GM21447 (cell line): ENCODE measurements at regions not wholly inside any gene's neighbourhood (a gene's known extent, or its start where the extent isn't known, plus 50 kb on each side); places are given as distances from the start of the nearest gene placed in this dataset.

Source experiments
- ATAC-seq: cut with Tn5 transposase; IDR thresholded peaks from one replicate; pipeline ENCODE4 v1.9.1; 2021; ENCODE audit not compliant: unreplicated experiment

DNA sequence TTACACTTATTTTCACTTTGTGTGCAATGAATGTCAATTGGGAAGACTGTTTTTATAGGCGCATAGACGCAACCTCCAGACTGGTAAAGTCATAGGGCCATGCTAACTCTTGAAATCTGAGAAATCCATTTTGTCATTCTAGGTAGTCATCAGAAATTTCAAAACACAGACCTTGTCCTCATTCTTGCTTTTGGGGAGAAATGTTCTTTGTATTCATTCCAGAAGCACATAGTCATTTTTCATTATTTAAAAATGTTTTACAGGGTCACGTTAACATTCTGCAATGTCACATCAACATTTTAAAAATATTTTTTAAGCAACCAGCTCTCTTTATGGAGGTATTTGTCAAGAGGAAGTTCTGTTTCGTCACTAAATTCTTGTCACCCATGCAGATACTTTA lies 898.4 kb downstream of the PDCD6IP start:
- no peak for ATAC-seq

DNA sequence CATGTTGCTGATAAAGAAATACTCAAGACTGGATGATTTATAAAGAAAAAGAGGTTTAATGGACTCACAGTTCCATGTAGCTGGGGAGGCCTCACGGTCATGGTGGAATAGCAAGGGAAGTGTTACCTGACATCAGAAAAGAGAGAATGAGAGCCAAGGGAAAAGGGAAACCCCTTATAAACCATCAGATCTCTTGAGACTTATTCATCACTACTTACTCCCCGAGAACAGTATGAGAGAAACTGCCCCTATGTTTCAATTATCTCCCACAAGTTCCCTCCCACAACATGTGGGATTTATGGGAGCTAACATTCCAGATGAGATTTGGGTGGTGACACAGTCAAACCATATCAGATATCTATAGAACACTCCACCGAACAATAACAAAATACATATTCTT lies 904.6 kb downstream of the PDCD6IP start:
- no peak for ATAC-seq

DNA sequence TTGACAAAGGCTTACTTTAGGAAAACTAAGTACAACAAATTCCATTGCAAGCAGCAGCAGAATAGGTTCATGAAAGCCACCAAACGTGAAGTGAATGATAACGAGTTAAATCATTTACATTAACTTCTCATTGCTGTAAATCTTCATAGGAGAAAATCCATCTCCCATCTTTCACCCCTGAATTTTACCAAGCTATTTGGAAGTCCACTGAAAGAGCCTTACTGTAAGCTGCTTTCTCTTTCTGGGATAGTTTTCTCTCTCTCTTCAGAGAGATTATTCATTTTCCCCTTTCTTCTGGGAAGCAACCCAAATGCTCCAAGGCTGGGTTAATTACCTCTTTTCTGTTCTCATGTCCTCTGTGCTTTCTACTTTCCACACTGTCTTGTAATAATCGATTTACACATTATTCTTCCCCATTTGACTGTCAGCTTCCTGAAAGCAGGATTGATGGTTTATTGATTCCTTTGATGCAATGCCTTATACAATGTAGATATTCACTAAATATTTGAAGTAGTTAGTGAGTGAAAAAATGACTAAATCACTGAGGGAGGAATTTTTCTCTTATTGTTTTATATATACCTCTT lies 914.3 kb upstream of the ARPP21 start:
- ATAC-seq = no peak

DNA sequence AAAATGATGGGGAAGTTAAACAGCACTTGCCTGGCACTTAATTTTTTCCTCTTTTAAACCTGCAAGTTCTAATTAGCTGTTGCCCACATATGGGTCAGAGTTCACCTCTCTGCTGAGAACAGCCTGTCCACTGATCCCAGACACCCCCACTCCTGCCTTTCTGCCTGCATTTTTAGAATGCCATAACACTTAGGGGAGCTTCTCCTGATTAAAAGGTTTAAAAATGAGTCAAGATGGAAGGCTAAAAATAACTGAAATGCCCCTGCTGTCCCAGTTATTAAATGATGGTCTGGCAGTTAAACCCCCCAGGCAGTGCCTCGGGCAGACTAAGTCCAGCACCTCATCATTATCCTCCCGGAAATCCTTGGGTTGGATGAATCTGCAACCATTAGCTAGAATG lies 913.6 kb upstream of the ARPP21 start:
- no peak for ATAC-seq

DNA sequence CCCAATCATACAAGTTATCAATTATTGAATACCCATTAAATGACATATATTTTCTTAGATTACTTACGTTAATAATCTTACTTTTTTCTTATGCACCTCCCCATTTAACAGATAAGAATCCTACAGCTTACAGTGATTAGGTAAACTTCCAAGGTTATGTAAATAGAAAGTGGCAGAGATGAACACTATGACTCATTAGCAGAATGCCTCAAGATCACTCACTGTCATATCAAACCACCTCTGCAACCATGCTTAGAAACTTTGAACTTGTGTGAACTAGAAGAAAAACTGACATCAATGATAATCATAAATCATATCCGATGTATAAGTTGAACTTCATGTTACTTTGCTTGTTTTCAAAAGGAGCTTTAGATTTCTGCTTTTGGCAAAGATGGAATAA lies 911.6 kb upstream of the ARPP21 start:
- no peak for ATAC-seq

DNA sequence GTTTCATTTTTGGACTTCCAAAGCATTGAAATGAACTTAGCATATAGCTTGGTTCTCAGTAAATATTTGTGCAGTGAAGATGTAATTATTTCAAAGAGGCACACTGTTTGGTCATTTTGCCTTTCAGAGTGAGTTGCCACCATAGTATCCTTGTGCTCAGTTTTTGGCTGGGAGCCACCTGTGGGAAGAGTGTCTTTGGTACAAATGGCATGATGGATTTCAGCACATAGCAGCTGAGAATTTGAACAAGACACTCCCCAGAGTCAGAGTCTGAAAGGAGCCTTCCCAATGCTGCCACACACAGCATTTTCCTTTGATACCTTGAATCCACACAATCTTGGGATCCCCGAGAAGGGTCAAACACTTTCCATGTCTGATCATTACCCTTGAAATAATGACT lies 897.2 kb upstream of the ARPP21 start:
- ATAC-seq = no peak

DNA sequence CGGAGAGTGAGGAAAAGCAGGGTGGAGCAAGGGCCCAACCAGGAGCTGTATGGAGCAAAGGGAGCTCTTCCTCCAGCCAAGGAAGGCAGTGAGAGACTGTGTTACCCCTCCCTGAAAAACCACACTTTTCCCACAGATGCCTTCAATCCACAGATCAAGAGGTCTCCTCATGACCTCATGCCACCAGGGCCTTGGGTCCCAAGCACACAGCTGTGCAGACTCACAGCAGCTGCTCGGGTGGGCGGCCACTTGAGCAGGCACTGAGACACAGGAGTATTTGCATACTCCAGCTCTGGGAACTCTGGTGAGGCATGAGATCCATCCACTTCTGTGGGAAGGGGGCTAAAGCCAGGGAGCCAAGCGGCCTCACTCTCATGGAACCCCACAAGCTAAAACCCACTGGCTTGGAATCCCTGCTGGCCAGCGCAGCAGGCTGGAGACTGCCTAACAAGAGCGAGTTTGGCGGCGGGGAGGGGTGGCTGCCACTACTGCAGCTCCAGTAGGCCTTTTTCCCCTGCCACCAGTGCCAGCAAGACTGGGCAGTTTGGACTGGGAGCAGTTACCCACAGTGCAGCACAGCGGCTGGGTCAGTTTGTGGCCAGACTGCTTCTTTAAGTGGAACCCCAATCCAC lies 880.6 kb upstream of the ARPP21 start:
- ATAC-seq = no peak

DNA sequence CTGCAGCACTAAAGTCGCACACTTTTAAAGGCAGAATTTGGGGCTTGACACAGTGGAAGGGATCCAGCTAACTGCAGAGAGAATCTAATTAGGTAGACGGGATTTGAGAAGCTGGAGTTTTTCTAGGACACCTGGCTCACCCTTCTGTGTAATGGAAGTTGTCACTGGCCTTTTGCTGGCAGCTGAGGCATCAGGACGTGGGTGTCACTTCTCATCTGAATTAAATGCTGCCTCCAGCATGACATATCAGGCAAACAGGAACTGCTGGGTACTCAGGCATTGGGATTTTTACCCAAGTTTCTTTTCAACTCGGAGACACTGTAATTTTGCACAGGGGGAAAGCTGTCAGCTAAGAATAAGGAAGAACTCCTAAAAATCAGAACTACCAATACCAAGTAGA lies 861.9 kb upstream of the ARPP21 start:
- ATAC-seq = no peak

DNA sequence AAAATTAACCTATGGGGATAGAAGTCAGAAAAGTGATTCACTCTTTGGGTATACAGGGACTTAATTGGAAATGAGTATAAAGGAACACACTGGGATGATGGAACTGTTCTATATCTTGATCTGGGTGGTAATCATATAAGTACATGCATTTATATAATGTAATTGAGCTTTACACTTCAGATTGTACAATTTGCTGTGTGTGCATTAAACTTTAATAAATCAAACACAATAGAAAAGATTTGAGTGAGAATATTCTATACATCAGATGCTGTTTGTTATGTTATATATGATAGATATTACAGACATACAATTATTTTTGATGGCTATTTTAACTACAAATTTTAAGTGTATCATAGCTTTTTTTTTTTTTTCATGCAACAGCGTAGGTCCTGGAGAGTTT lies 860.2 kb upstream of the ARPP21 start:
- no peak for ATAC-seq

DNA sequence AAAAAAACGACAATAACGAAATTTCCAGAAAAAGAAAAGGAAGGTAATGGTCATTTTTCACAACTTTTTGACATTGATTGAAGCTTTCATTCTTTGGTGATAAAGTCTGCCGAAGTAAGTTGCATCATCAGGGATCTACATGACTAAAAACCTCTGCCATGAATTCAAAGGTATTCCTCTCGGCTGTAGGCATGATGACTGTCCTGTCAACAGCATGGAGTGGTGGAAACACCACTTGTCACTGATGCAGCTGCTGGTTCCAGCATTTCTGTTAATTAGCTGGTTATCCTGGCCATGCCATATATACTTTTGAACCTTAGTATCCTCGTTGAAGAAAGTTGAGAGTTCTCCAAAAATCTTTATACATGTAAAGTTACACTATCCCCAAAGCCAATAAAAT lies 859.0 kb upstream of the ARPP21 start:
- no peak for ATAC-seq

DNA sequence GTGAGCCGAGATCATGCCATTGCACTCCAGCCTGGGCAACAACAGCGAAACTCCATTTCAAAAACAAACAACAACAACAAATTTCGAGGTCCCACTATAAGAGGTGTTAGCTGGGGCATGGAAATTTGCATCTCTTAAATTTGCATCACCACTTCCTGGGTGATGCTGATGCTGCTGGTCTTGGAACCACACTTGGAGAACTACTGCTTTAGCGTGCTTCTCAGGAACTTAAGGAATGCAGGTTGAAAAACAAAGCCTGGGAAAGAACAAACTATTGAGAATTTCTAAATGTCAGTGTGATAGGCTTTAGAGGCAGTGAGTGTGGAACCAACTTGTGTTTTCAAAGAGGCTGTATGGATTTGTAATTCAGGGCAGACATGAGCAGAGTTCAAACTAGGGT lies 858.4 kb upstream of the ARPP21 start:
- no peak for ATAC-seq

DNA sequence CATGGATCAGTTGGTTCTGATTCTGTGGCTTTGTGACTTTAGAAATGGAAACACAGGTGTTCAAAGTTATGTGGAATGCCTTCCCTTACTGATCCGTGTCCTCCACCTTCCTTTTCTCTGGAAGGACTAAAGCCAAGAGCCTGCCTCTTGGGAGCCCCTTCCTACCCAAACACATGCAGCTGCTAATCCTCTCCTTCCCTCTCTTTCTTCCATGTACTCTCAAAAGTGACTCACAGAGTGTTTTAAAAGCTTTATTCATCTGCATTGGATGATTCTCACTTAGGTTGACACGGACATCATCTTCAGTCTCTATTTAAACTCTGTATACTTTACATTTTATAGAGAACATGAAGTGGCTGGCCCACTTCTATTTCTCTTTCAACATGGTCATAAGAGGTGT lies 856.5 kb upstream of the ARPP21 start:
- ATAC-seq = no peak

DNA sequence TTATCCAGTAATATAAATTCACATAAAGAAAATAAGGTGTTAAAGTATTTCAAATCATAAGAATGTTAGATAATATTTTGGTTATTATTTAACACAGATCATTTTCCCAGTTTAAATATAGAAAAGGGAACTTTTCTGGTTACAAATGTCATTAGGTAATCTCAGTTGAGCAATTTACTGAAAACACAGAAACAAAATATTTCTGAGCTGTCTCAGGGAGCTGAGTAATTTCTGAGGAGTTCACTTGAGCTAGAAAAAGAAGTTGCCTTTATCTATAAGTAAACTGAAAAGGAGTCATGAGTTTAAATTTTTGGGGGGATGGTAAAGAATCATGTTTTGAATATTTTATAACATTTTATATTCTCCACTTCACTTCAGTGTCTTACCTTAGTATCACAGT lies 855.4 kb upstream of the ARPP21 start:
- no peak for ATAC-seq

DNA sequence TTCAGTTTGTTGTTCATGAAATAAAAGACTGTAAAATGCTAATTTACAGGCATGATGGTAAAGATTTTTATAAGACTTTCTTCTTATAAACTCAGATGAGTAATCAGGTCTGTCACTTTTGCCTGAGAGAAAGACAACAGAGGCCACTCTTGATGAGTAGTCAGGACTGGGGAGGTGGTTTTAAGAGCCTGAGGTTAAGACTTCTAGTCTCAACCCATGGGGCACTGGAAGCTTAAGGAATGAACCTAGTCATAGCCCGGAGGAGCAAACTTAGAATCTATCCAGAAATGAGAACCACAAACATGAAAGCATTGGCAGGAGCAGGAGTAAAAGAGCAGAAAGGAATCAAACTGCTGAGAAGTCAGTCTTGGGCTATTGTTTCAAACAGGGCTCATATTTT lies 846.3 kb upstream of the ARPP21 start:
- ATAC-seq = no peak

DNA sequence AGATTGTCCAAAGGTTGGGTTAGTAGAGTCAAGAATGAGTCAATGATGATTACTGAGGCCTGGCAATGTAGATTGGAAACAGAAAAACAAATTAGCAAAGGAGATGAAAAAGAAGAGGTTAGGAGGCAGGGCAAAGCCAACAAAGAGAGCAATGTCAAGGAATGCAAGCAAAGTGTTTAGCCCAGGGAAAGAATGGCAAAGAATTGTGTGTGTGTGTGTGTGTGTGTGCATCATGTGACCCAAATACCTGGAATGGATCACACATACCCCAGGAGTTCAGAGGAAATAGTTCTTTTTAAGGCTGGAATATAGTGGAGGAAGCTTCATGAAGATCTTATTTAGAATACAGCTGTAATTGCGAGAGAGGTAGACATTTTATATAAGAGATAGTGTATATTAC lies 831.7 kb upstream of the ARPP21 start:
- ATAC-seq = no peak

DNA sequence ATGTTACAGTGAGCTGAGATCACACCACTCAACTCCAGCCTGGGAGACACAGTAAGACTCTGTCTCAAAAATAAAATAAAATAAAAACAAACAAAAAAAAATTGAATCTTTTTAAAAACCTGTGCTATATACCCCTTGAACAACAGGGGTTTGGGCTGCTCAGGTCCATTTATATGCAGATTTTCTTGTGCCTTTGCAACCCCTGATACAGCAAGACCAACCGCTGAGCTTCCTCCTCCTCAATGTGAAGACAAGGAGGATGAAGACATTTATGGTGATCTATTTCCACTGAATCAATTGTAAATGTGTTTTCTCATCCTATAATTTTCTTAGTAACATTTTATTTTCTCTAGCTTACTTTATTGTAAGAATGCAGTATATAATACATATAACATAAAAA lies 831.0 kb upstream of the ARPP21 start:
- ATAC-seq = no peak

DNA sequence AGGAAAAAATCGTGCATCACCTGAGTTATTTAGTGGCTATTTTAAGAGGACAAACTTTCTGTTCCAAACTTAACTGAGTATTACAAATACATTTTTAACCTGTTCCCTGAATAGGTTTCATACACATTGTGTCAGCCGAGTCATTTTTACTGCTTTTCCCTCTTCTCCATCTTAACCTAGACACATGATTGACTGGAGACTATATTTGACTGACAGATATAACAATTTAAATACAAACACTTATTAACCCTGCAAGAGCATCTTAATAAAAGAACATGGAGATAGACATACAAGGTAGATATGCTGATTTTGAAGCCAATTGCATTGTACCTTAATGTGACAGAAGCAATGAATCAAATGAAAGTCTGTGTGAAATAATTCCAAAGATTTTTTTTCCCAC lies 810.5 kb upstream of the ARPP21 start:
- no peak for ATAC-seq

DNA sequence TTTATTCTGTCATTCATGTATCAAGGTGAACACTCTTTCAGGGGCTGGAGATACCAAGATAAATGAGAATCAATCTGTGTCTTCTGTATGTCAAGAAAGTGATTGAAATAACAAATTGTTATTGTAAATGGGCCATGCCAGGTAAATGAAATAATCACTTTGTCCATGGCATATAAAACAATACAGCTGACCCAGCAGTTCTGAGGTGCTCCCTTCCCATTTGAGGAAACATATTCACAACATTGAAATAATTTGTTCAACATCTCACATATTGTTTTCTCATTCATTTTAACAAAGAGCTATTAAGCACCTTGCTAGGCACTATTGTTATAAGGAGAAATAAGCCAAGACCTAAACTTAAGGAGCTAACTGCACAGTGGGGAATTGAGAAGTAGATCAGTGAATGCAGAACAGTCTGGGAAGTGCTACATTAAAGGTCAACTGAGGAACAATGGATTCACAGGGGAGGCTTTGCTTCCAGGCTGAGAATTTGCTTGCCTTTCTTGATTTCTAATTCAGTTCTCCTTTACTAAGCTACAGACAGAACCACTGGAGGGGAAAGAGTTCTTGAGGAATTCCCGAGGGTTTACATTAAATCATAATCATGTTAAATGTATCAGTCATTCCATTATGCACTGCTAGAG lies 806.3 kb upstream of the ARPP21 start:
- no peak for ATAC-seq

DNA sequence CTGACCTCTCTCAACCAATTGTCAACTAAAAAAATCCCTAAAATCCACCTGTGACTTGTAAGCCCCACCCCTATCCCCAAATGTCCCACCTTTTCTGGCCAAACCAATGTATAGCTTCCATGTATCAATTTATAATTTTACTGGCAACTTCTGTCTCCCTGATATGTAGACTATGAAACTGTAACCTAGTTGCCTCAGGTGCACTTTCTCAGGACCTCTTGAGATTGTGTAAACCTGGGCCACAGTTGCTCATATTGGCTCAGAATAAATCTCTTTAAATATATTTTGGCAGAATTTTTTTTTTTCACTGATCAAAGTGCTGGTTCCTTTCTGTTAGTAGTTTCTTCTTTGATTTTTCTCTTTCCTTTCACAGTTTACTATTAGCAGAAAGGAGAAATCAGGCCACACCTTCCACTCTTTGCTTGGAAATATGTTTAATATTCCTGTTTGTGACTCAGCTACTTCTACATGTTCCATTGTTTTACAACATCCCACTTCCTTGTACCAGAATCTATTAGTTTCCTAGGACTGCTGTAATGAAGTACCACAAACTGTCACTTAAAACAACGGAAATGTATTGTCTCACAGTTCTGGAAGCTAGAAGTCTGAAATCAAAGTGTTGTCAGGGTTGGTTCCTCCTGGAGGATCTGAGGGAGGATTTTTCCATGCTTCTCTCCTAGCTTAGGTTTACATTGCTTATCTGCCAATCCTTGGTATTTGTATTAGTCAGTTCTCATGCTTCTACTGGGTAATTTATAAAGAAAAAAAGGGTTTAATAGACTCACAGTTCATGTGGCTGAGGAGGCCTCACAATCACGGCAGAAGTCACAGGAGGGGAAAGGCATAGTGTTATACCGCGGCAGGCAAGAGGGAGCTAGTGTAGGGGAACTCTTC lies 801.2 kb upstream of the ARPP21 start:
- ATAC-seq = no peak

DNA sequence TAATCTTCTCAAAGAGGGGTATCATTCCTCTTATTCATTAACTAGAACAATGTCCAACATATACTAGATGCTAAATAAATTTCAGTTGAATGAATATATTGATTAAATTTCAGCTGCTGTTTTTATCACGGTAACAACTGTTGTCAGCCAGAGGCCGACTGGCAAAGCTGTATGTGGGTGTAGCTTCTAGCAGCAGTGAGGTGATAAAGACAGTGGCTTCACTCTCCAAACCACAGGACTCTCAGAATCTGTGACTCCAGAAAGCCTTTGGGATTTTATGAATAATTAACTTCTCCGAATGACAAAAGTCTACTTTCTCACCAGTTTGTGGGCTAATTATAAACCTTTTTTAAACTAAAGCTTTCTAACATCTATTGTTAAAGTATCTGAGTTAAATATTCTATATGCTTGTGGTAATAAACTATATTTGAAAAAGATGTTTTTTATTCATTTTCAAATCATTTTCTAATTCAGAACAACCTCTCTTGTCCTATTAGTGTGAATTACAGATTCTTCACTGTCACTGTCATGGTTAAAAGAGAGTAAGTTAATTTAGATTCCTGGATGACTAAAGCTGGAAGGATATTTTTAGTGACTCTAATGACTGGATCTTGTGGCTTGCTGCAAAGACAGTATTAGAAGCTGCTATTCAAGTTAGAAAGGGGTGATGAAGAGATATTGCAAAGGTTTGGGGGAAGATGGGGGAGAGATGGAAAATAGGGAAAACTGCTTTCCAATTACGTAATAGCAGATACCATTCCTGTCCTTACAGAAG lies 796.4 kb upstream of the ARPP21 start:
- ATAC-seq = no peak

DNA sequence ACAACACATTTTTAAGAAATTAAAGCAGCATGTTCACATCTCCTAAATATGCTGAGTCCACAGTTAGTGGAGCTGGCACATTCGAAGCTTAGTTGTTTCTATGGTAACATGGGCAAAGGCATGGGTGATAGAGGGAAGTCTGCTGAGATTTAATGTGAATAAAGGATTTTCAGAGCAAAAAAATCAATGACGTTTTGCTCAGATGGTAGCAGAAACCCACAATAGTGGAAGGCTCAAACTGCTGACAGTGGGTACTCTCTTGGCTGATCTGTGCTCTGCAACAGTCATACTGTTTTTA lies 795.1 kb upstream of the ARPP21 start:
- no peak for ATAC-seq
